OCI-LY1 (cell line): ENCODE measurements at regions not wholly inside any gene's neighbourhood (a gene's known extent, or its start where the extent isn't known, plus 50 kb on each side); places are given as distances from the start of the nearest gene placed in this dataset.

Source experiments
- H2AFZ ChIP-seq: fragments of 200-600 bp; sonication (generic), shearing (Covaris generic); 2 replicates; pipeline ENCODE4 v1.6.0; 2014; ENCODE audit warnings: antibody characterized with exemption, mild to moderate bottlenecking, low read length
- H3F3A ChIP-seq: fragments of 200-600 bp; sonication (generic), shearing (Covaris generic); 2 replicates; pipeline ENCODE4 v1.6.0; 2014; ENCODE audit warnings: mild to moderate bottlenecking, antibody characterized with exemption, low read length, moderate library complexity; ENCODE audit not compliant: insufficient read depth
- H3K27ac ChIP-seq: fragments of 200-600 bp; sonication (generic); 2 replicates; pipeline ENCODE4 v1.5.1; 2014; ENCODE audit warnings: low read length, mixed run types, mild to moderate bottlenecking, low read depth; ENCODE audit not compliant: poor library complexity, severe bottlenecking
- H3K27me3 ChIP-seq: fragments of 200-600 bp; sonication (generic); 2 replicates; pipeline ENCODE4 v1.6.0; 2014; ENCODE audit warnings: antibody characterized with exemption, mild to moderate bottlenecking, low read length, moderate library complexity; ENCODE audit not compliant: insufficient read depth
- H3K36me3 ChIP-seq: fragments of 200-600 bp; sonication (generic); 2 replicates; pipeline ENCODE4 v1.6.1; 2014; ENCODE audit warnings: mild to moderate bottlenecking, antibody characterized with exemption, low read length, moderate library complexity, mixed read lengths; ENCODE audit not compliant: insufficient read depth
- H3K4me1 ChIP-seq: fragments of 200-600 bp; sonication (generic); 2 replicates; pipeline ENCODE4 v1.5.1; 2014; ENCODE audit warnings: mild to moderate bottlenecking, low read length, moderate library complexity; ENCODE audit not compliant: insufficient read depth, severe bottlenecking
- H3K4me2 ChIP-seq: fragments of 200-600 bp; sonication (generic), shearing (Covaris generic); 2 replicates; pipeline ENCODE4 v1.6.1; 2014; ENCODE audit warnings: low read length
- H3K4me3 ChIP-seq: fragments of 200-600 bp; sonication (generic); 2 replicates; pipeline ENCODE4 v1.5.1; 2014; ENCODE audit warnings: low read length, low read depth, mild to moderate bottlenecking, mixed read lengths; ENCODE audit not compliant: poor library complexity, severe bottlenecking
- H3K79me2 ChIP-seq: fragments of 200-600 bp; shearing (Covaris generic); 2 replicates; pipeline ENCODE4 v1.6.1; 2016; ENCODE audit warnings: mixed run types, low read length, mixed read lengths; ENCODE audit not compliant: insufficient read depth
- H3K9ac ChIP-seq: fragments of 200-600 bp; sonication (generic), shearing (Covaris generic); 2 replicates; pipeline ENCODE4 v1.6.1; 2014; ENCODE audit warnings: mild to moderate bottlenecking, low read length, mixed read lengths
- H3K9me2 ChIP-seq: fragments of 200-600 bp; sonication (generic), shearing (Covaris generic); 2 replicates; pipeline ENCODE4 v1.6.1; 2014; ENCODE audit warnings: low read depth, mild to moderate bottlenecking, low read length, mixed read lengths
- H3K9me3 ChIP-seq: fragments of 200-600 bp; shearing (Covaris generic); 2 replicates; pipeline ENCODE4 v1.6.1; 2014; ENCODE audit warnings: low read length, mixed read lengths
- H4K20me1 ChIP-seq: fragments of 200-600 bp; sonication (generic), shearing (Covaris generic); 2 replicates; pipeline ENCODE4 v1.6.0; 2016; ENCODE audit warnings: mild to moderate bottlenecking, low read length; ENCODE audit not compliant: insufficient read depth
- CTCF ChIP-seq: fragments of 200-600 bp; sonication (generic), shearing (Covaris generic); IDR thresholded peaks from 2 replicates; pipeline ENCODE4 v1.5.1; 2017; ENCODE audit warnings: mild to moderate bottlenecking, antibody characterized with exemption, low read length, moderate library complexity, mixed read lengths
- EZH2 ChIP-seq: fragments of 200-600 bp; sonication (generic), shearing (Covaris generic); IDR thresholded peaks from 2 replicates; pipeline ENCODE4 v1.8.0; 2017; ENCODE audit warnings: borderline replicate concordance, mixed run types, mild to moderate bottlenecking, antibody characterized with exemption, low read length, moderate library complexity, mixed read lengths

- no peak overlapping the region for H3K4me3 ChIP-seq
- H3K79me2 ChIP-seq: no peaks in the 10 kb centered on the region
- no peaks in the 10 kb centered on the region for H4K20me1 ChIP-seq
- TF ChIP-seq EZH2 (no peak), CTCF (no peak)
- no peak overlapping the region for H3K4me2 ChIP-seq
- no peaks in the 10 kb centered on the region for H3K27me3 ChIP-seq
- H3F3A ChIP-seq: no peaks in the 10 kb centered on the region
- H3K9me2 ChIP-seq: no peaks in the 10 kb centered on the region
- H3K9ac ChIP-seq: no peak overlapping the region
- H3K4me1 ChIP-seq: no peaks in the 10 kb centered on the region
- no peak overlapping the region for H2AFZ ChIP-seq
- no peaks in the 10 kb centered on the region for H3K36me3 ChIP-seq
- H3K27ac ChIP-seq: no peak overlapping the region
- no peaks in the 10 kb centered on the region for H3K9me3 ChIP-seq
These were observed 295.2 kb upstream of the CCDC179 start for GRCh38 chr11:23155503-23155902.

GRCh38 chr11:23164022-23164421 lies 303.7 kb upstream of the CCDC179 start:
- no peaks in the 10 kb centered on the region for H4K20me1 ChIP-seq
- H3K36me3 ChIP-seq: no peaks in the 10 kb centered on the region
- H3K4me3 ChIP-seq: no peak overlapping the region
- no peaks in the 10 kb centered on the region for H3K4me1 ChIP-seq
- H3F3A ChIP-seq: no peaks in the 10 kb centered on the region
- H3K9me3 ChIP-seq: no peaks in the 10 kb centered on the region
- H3K9me2 ChIP-seq: no peaks in the 10 kb centered on the region
- no peak overlapping the region for H3K9ac ChIP-seq
- no peak overlapping the region for H3K27ac ChIP-seq
- no peaks in the 10 kb centered on the region for H3K79me2 ChIP-seq
- TF ChIP-seq CTCF (no peak), EZH2 (no peak)
- no peaks in the 10 kb centered on the region for H3K27me3 ChIP-seq
- no peak overlapping the region for H3K4me2 ChIP-seq
- H2AFZ ChIP-seq: no peak overlapping the region

GRCh38 chr11:23166376-23166775 lies 306.1 kb upstream of the CCDC179 start:
- Histone ChIP-seq H4K20me1 (no peaks in the 10 kb centered on the region), H3K36me3 (no peaks in the 10 kb centered on the region), H3K4me2 (no peak overlapping the region), H3K27me3 (no peaks in the 10 kb centered on the region), H3K9ac (no peak overlapping the region), H3K27ac (no peak overlapping the region), H3K9me2 (no peaks in the 10 kb centered on the region), H2AFZ (no peak overlapping the region), H3K4me3 (no peak overlapping the region), H3F3A (no peaks in the 10 kb centered on the region), H3K79me2 (no peaks in the 10 kb centered on the region), H3K4me1 (no peaks in the 10 kb centered on the region), H3K9me3 (no peaks in the 10 kb centered on the region)
- TF ChIP-seq CTCF: no peak
